Epidermal melanocyte (primary cell): ENCODE measurements at regions not wholly inside any gene's neighbourhood (a gene's known extent, or its start where the extent isn't known, plus 50 kb on each side); places are given as distances from the start of the nearest gene placed in this dataset.
"Not testable (repeated sequence)": the region's sequence is repeated elsewhere in the genome, so short reads cannot be mapped to it uniquely, and the experiment has no call there.

Source experiments
- DNase-seq: peaks from one replicate; pipeline ENCODE4 v3.0.0; 2011; ENCODE audit warnings: low spot score; ENCODE audit not compliant: insufficient read length

GRCh38 chr2:220815698-220816097, 756.4 kb downstream of the EPHA4 start:
- no peak for DNase-seq

DNA sequence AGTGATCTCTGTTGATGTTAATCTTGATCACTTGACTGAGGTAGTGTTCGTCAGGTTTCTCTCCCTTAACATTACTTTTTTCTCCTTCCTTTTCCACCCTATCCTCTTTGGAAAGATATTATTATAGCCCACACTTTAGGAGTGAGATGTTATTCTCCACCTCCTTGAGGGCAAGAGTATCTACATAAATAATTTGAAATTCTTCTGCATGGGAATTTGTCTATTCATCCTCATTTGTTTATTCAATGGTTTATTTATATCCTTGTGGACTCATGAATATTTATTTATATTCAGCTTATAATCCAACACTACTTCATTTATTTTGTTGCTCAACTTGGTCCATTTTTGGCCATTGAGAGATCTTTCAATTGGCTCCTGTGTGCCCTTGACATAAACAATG, 750.4 kb downstream of the EPHA4 start:
- DNase-seq: no peak

DNA sequence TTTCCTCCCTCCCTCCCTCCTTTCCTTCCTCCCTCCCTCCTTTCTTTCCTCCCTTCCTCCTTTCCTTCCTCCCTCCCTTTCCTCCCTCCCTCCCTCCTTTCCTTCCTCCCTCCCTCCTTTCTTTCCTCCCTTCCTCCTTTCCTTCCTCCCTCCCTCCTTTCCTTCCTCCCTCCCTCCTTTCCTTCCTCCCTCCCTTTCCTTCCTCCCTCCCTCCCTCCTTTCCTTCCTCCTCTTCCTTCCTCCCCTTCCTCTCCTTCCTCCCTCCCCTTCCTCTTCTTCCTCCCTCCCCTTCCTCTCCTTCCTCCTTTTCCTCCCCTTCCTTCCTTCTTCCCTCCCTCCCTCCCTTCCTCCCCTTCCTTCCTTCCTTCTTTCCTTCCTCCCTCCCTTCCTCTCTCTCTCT, 748.5 kb downstream of the EPHA4 start:
- not testable (repeated sequence) for DNase-seq

DNA sequence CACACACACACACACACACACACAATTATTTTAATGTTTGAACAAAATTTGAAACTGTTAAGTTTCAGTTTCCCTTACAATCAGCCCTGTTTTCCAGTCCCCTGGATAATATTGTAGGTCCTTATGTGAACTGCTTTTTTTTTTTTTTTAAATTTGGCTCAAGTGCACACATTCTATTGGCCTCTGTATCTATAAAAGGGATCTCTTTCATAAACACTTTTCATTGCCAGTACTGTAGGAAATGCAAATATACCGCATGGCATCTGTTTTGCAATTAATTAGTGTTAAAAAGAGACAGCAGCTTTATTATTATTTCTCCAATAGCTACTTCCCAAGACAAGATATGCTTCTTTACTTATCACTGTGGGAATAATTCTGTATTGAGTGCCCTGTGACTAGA, 738.7 kb downstream of the EPHA4 start:
- DNase-seq: no peak

GRCh38 chr2:220835583-220835982, 736.5 kb downstream of the EPHA4 start:
- no peak for DNase-seq

DNA sequence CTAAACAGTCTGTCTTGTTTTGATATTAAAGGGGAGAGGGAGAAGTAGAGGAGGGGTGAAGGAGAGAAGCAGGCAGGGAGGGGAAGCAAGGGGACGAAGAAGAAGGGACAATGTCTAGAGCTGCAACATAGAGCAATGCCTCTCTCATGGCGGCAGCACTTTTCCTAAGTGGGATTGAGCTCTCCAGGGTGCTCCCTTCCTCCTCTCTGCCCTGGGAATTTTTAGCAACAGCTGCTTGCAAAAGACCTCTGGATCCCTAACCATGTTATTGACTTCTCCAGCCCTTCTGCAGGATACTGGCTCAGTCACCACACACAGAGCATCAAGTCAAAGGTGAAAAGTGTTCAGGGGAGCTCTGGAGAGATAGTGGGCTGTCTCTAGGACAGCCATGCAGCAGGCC, 734.9 kb downstream of the EPHA4 start:
- no peak for DNase-seq

- DNase-seq: no peak
Observed at GRCh38 chr2:220842901-220843665, 729.0 kb downstream of the EPHA4 start.

DNA sequence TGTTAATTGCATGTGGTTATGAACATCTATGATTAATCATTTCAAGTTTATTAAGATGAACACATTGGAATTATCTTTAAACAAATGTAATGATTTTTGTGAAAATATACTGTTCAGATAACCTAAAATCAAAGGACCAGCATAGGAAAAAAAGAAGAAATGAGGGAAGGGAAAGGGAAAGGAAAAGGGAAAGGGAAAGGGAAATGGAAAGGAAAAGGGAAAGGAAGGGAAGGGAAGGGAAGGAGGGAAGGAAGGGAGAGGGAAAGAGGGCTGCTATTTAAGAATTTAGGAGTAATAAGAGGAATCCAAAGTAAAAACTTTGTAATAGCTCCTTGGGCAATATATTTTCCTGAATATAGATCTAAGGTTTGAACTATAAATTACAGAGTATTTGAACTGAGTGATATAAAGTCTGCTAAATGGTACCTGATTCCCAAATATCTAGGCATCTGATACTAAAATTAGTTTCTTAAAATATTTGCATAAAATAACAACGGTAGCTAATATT, 726.3 kb downstream of the EPHA4 start:
- no peak for DNase-seq

- no peak for DNase-seq
Observed at GRCh38 chr2:220847006-220847405, 725.1 kb downstream of the EPHA4 start.

DNA sequence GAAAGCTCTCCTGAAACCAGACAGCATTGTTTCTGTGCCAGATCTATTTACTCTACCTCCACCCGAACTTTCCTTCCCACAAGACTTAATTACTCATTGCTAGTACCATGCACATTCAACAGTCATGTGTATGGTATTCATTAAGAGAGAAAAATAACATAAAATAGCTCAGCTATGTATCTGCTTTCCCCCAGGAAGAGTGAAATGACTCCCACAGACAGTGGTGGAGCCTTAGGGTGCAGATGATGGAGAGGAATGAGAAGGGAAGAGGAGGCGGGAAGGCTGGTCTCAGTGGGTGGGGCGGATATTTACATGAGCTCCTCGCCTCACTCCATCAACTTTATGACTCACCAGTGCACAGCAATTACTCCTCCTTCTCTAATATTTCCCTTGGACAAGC, 724.5 kb downstream of the EPHA4 start:
- DNase-seq: no peak

GRCh38 chr2:220849433-220849832, 722.7 kb downstream of the EPHA4 start:
- DNase-seq: no peak

- DNase-seq: no peak
Observed at GRCh38 chr2:220850116-220850515, 722.0 kb downstream of the EPHA4 start.

DNA sequence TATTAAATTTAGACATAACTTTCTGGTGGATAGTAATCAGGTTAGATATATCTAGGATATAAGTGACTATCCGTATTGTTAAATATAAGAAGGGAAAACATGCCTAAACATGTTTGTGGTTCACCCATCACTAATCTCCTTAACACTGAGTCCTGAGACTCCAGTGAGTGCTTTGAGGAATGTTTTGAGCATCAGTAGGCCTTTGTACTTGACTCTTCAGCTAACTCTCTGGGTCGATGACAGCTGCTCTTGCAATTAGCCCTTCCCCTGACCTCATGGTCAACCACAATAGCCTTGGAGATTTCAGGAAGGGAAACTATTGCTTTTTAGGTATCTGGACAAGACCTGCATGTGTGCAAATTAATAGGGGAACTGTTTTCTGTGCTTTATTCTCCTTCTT, 716.8 kb downstream of the EPHA4 start:
- DNase-seq: no peak

DNA sequence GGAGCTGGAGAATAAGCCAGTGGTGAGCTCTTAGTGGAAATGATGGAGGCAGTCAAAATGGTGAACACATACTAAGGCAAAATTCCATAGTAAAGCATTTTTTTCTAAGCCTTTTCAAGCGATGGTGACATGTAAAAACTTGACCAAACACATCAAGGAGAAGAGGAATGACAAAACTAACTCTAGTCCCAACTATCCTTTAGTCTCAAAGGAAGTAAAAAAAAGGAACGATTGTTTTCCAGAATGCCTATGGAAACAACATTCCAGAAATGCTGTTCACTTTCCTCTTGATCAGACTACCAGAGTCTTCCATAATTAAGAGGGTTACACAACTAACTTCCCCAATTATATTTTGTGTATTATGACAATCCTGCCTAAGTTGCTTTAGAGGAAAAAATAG, 715.6 kb downstream of the EPHA4 start:
- DNase-seq: no peak

DNA sequence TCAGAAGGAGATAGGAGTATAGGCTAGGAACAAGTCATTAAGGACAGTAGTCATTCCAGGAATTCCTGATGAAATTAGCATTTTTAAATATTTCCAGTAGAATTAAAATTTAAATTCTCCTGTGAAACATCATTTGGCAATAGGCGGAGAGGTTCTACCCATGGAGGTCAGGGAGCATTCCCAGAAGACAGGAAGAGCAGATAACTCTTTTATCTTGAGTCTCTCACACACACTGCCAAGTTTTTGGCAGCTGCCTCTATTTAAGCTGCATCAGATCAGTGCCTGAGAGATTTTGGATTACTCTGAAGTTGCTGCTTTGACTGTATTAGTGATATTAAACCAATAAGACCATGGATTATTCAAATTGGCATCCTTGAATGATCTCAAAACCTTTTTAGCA, 714.7 kb downstream of the EPHA4 start:
- DNase-seq: no peak

DNA sequence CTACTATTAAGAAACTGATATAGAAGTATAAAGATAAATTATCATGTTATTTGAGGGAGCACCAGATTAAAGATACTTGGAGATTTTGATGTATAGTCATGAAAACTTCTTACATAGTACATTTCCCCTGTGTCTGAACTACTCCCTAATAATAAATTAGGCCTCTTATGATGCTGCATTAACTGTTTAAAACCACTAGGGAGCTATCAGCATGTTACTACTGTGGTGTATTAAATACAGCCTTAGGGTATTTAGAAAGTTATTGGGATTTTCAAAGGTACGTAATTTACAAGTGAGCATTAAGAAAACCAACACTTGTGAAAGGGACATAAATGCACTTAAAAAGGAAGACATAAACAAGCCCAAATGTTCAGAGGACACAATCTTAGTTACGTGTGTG, 714.0 kb downstream of the EPHA4 start:
- DNase-seq: no peak

GRCh38 chr2:220871909-220872308, 700.2 kb downstream of the EPHA4 start:
- no peak for DNase-seq

DNA sequence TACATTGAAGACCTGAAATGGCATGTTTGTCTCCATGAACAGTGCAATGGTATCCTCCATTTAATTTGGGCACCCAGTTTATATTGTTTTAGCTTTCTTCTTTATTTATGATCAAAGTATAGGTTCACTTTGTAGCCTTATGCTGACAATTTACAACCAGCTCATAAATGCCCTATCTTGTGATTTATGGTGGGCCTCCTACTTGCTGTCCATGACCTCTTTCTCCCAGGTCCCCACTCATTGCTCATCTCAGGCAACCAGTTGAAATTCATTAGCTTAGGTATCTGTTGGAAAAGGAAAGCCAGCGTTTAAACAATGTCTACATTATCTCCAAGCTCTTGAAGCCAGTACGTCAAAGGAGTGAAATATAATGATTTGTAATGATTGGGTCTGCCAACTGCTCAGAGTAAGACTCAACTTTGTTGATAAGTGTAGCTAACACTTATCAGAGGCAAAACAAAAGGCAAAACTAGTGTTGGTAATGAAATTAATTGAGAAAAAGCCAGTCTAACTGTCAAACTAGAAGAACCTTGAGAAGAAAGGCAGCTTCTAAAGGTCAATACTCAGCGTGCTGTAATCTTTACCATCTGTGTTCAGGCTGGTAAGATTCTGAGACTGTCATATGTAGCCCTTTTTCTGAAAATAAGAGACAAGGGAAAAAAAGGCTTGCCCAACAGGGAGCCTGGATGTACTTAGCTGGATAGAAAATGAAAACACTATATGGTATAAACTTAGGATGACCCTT, 695.9 kb downstream of the EPHA4 start:
- no peak for DNase-seq

GRCh38 chr2:220877491-220877890, 694.6 kb downstream of the EPHA4 start:
- DNase-seq: no peak

GRCh38 chr2:220877897-220878296, 694.2 kb downstream of the EPHA4 start:
- DNase-seq: no peak

DNA sequence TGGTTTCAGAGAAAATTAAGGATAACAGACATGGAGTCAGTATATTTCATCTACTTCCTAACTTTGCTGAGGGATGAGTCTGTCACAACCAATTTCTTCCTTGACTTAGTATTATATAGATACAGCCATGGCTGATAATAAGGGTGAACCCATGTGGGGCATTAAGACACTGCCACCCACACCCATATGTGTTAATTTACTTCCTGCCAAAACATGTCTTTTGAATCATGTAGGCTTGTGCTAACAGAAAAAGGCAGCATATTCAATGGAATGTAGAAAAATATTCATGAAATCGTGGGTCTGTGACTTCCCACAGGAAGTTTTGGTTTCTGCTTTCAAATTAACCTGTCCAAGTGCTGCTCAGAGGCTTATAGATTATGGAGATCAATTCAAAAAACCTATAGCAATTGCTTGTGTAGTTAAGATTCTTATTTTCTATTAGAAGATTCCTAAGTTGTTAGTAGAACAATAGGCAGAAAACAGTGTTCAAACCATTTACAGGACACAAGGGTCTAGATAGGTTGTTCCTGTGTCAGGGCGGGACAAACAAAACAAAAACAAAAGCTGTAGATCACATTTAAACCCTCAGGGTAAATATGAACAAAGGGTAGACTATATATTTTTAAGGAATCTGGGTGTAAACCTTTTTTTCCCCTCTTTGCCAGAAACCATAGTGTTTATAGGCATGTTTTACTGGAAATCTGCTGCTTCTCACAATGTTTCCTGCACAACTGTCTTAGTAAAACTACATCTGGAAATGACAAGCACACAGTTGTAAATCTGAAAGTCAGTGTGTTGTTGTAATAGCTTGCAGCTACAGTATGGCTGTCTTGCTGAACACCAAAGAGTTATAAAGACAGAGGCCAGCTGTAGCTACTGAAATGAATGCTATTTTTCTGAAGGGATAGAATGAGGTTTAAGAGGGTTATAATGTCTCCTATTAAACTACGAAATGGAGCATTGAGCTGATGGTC, 691.2 kb downstream of the EPHA4 start:
- no peak for DNase-seq

DNA sequence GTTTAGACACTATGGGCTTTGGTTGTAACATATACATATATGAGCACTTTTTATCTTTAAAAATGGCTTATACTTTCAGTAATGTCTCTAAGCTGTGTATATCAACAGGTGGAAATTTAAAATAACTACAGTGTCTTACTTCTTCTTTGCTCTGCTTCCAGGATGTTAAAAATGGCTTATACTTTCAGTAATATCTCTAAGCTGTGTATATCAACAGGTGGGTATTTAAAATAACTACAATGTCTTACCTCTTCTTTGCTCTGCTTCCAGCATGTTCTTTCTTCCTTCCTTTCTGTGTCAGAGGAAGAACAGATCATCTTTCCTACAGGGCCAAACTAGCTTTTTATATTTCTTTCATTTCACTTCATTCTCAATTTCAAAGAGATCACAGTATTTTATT, 689.6 kb downstream of the EPHA4 start:
- DNase-seq: no peak
